C4-2B (cell line): ENCODE measurements at regions not wholly inside any gene's neighbourhood (a gene's known extent, or its start where the extent isn't known, plus 50 kb on each side); places are given as distances from the start of the nearest gene placed in this dataset.

Source experiments
- CTCF ChIP-seq: fragments of 450-650 bp; conservative IDR thresholded peaks from 2 replicates; pipeline ENCODE4 v1.5.1; 2017; ENCODE audit warnings: mild to moderate bottlenecking
- ZFX ChIP-seq: fragments of 450-650 bp; IDR thresholded peaks from 2 replicates; pipeline ENCODE4 v1.6.1; 2017

DNA sequence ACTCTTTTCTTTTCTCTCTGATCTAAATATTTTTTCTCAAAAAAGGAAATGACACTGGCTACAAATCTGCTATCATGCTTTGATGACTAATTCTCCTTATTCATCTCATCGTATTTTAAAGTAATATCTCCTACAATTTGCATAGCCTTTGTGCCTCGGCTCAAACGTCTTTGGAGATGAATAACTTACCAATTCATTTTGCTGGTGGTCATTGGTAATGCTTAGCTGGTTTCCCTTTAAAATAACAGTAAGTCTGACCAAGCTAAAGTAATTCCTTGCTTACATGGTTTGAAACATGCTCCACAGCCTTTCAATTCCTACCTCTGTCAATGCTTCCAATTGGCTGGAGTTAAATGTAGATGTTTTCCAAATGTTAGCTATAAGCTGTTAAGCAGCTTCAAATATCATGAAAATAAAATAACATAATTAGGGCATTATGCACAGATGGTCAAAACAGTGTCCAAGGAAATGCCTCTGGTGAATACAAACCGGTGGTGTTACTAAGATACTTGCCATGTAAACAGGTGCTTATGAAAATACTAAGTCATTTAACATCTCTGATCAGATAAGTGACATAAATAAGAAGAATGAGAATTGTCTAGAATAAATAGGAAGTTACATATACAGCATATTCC, 435.0 kb downstream of the POM121L12 start:
- TF ChIP-seq CTCF (no peak), ZFX (no peak)
